Erythroblast (primary cell): ENCODE measurements at regions not wholly inside any gene's neighbourhood (a gene's known extent, or its start where the extent isn't known, plus 50 kb on each side); places are given as distances from the start of the nearest gene placed in this dataset.

Experiments used
- GATA1 ChIP-seq: IDR thresholded peaks from 2 replicates; pipeline ENCODE4 v1.6.1; 2011; ENCODE audit warnings: low read depth, mild to moderate bottlenecking, control low read depth, low read length, moderate library complexity
- POLR2A ChIP-seq: IDR thresholded peaks from 2 replicates; pipeline ENCODE4 v1.6.1; 2011; ENCODE audit warnings: mild to moderate bottlenecking, low read length

DNA sequence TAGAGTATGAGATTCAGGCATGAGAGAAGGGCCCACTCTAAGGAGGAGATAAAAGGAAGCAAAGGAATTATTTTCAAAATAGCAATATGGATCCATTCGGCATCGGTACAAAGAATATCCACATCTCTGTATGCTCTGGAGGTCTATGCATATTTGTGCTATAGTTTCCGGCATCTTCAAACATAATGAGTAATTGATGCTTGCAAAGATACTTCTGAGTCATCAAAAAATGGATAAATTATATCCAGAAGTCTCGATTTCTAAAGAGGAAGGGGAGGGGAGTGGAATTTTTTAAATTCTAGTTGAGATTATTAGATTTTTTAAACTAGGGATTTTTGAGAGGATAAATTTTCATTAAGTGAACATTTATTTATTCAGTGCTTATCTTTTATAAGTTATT lies 72.9 kb upstream of the KIAA1217 start:
- TF ChIP-seq POLR2A (no peak), GATA1 (no peak)
